Astrocyte of the cerebellum (primary cell): ENCODE measurements at regions not wholly inside any gene's neighbourhood (a gene's known extent, or its start where the extent isn't known, plus 50 kb on each side); places are given as distances from the start of the nearest gene placed in this dataset.

Source experiments
- DNase-seq: peaks from one replicate; pipeline ENCODE4 v3.0.0-alpha.2; 2011; ENCODE audit warnings: low read depth
- H3K4me3 ChIP-seq: 2 replicates; pipeline ENCODE4 v1.5.1; 2011; ENCODE audit warnings: mild to moderate bottlenecking, low read depth, low read length, moderate library complexity
- CTCF ChIP-seq: IDR thresholded peaks from 2 replicates; pipeline ENCODE4 v1.5.1; 2012; ENCODE audit warnings: low read length, low read depth, moderate library complexity, mild to moderate bottlenecking; ENCODE audit errors: missing control alignments
- in situ Hi-C: cut with HindIII; loops from 2 replicates; pipeline ENCODE4 v1.10.0; 2017; ENCODE audit warnings: low sequenced_read_pairs

DNA sequence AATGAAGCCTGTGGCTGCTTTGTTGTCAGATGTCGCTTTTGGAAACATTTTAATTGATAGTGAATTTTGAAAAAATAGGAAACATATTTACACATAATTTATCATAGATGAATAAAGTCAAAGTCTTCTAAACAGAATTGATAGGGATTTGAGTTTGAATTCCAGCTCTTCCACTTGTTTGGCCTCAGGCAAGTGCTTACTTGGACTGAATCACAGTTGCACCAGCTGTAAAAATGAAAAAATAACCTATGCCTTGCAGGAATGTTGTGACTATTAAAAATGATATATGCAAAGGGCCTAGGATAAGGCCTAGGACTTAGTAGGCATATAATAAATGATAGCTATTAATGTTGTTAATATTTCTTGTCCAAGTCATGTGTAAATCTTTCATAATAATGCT, 618.5 kb upstream of the MMS22L start:
- in situ Hi-C loops, result no loop called here
- TF ChIP-seq CTCF, result no peak
- no peak for DNase-seq

GRCh38 chr6:97909380-97909779, 626.4 kb upstream of the MMS22L start:
- H3K4me3 ChIP-seq, result no peak overlapping the region
- no peak for TF ChIP-seq CTCF
- DNase-seq, result no peak
- in situ Hi-C loops, result no loop called here

More for the DNA sequence above, 618.5 kb upstream of the MMS22L start:
- no peak overlapping the region for H3K4me3 ChIP-seq

GRCh38 chr6:97913721-97914120, 630.7 kb upstream of the MMS22L start:
- no peak for TF ChIP-seq CTCF
- in situ Hi-C loops, result no loop called here
- no peak for DNase-seq
- no peak overlapping the region for H3K4me3 ChIP-seq

GRCh38 chr6:97914912-97915311, 631.9 kb upstream of the MMS22L start:
- no peak for DNase-seq
- no peak overlapping the region for H3K4me3 ChIP-seq
- TF ChIP-seq CTCF, result no peak
- in situ Hi-C loops, result no loop called here

GRCh38 chr6:97915537-97915936, 632.5 kb upstream of the MMS22L start:
- in situ Hi-C loops, result no loop called here
- no peak overlapping the region for H3K4me3 ChIP-seq
- no peak for DNase-seq
- no peak for TF ChIP-seq CTCF

DNA sequence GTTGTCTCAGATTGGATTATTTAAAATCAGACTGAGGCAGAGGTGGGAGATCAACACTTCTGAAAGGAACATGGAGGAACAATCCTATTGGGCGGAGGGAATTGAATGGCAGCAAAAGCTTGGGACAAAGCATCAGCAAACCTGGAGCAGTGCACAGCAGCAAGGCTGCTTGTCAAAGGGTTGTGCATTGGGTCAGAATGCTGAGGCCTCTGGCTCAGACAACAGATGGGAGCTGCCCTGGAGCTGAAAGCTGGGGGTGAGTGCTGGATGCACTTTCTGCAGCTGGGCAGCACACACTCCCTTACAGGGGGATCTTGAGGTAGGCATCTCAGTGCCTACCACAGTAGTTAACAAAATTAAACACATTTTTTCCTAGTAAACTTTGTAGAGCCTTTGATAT, 634.4 kb upstream of the MMS22L start:
- in situ Hi-C loops, result no loop called here
- TF ChIP-seq CTCF, result no peak
- no peak for DNase-seq
- H3K4me3 ChIP-seq, result no peak overlapping the region

GRCh38 chr6:97919046-97919445, 636.0 kb upstream of the MMS22L start:
- no peak overlapping the region for H3K4me3 ChIP-seq
- DNase-seq, result no peak
- TF ChIP-seq CTCF, result no peak
- in situ Hi-C loops, result no loop called here
